Testis (tissue), 2 donors: ENCODE measurements at regions not wholly inside any gene's neighbourhood (a gene's known extent, or its start where the extent isn't known, plus 50 kb on each side); places are given as distances from the start of the nearest gene placed in this dataset.

Source experiments
- DNase-seq: peaks from one replicate; pipeline ENCODE4 v3.0.0-alpha.2; 2019
- H3K27ac ChIP-seq, 2 donors: fragments of 200-600 bp; sonication (generic); one replicate each; pipeline ENCODE4 v1.5.1; 2019
- H3K27me3 ChIP-seq: fragments of 200-600 bp; sonication (generic); one replicate; pipeline ENCODE4 v1.5.1; 2019
- H3K36me3 ChIP-seq: fragments of 200-600 bp; sonication (generic); one replicate; pipeline ENCODE4 v1.5.1; 2017; ENCODE audit warnings: low read depth; ENCODE audit errors: missing control alignments
- H3K4me1 ChIP-seq: fragments of 200-600 bp; sonication (generic); one replicate; pipeline ENCODE4 v1.5.1; 2019
- H3K4me3 ChIP-seq, 2 donors: fragments of 200-600 bp; sonication (generic); one replicate each; pipeline ENCODE4 v1.5.1; 2017 to 2019
- H3K9me3 ChIP-seq: fragments of 200-600 bp; sonication (generic); one replicate; pipeline ENCODE4 v1.5.1; 2017
- CTCF ChIP-seq, 3 experiments: fragments of 450-650 bp in 2 of 3; fragments of 200-600 bp in 1 of 3; sonication (generic) in 1 of 3; IDR thresholded peaks; one replicate each; pipeline ENCODE4 v1.5.1; 2016 to 2019; ENCODE audit warnings: antibody characterized with exemption in 3 of 3, mild to moderate bottlenecking in 2 of 3, moderate library complexity in 1 of 3
- POLR2A ChIP-seq: fragments of 450-650 bp; IDR thresholded peaks from one replicate; pipeline ENCODE4 v1.6.1; 2017; ENCODE audit warnings: antibody characterized with exemption, mild to moderate bottlenecking, moderate library complexity
- WGBS, 2 donors: methylation state at CpG; one replicate each; pipeline ENCODE4 v1.1.5; 2018; 5-methylcytosine and 5-hydroxymethylcytosine counted together
- intact Hi-C: fragments of 100-400 bp; cut with DNase I; formaldehyde crosslinking; loops from one replicate; pipeline ENCODE4 v1.15.1; 2023; ENCODE audit warnings: low total_unique reads

- H3K9me3 ChIP-seq, result no peaks in the 10 kb centered on the region
- no peak overlapping the region for H3K4me3 ChIP-seq
- no peak for DNase-seq
- H3K36me3 ChIP-seq, result no peaks in the 10 kb centered on the region
- no peaks in the 10 kb centered on the region for H3K4me1 ChIP-seq
- intact Hi-C loops, result no loop called here
- WGBS, 2 donors, result 36 to 64% methylated on average over 1 of the region's 1 CpG
- H3K27ac ChIP-seq, result no peak overlapping the region
- H3K27me3 ChIP-seq, result no peaks in the 10 kb centered on the region
- TF ChIP-seq CTCF (IDR thresholded peaks at IDR 0.05), result no peak
- TF ChIP-seq POLR2A, result no peak
Measured at GRCh38 chr6:120355822-120356221, 978.5 kb downstream of the TBC1D32 start.

GRCh38 chr6:120354452-120355098, 979.7 kb downstream of the TBC1D32 start:
- H3K9me3 ChIP-seq, result no peaks in the 10 kb centered on the region
- 84 to 90% methylated on average over 1 of the region's 1 CpG for WGBS, 2 donors

GRCh38 chr6:120352491-120352890, 981.8 kb downstream of the TBC1D32 start:
- Histone ChIP-seq H3K27ac (no peak overlapping the region), H3K9me3 (no peaks in the 10 kb centered on the region), H3K4me1 (no peaks in the 10 kb centered on the region), H3K27me3 (no peaks in the 10 kb centered on the region), H3K4me3 (no peak overlapping the region), H3K36me3 (no peaks in the 10 kb centered on the region)
- no peak for DNase-seq
- intact Hi-C loops, result no loop called here
- TF ChIP-seq POLR2A, result no peak
- no peak for TF ChIP-seq CTCF (IDR thresholded peaks at IDR 0.05)

More at GRCh38 chr6:120354452-120355098, 979.7 kb downstream of the TBC1D32 start:
- no peak for DNase-seq
- TF ChIP-seq POLR2A (no peak), CTCF (IDR thresholded peaks at IDR 0.05) (no peak)
- Histone ChIP-seq H3K36me3 (no peaks in the 10 kb centered on the region), H3K4me1 (no peaks in the 10 kb centered on the region), H3K27ac (no peak overlapping the region), H3K27me3 (no peaks in the 10 kb centered on the region), H3K4me3 (no peak overlapping the region)
- intact Hi-C loops, result no loop called here

GRCh38 chr6:120348926-120349325, 985.4 kb downstream of the TBC1D32 start:
- Histone ChIP-seq H3K9me3 (no peaks in the 10 kb centered on the region), H3K27ac (no peak overlapping the region), H3K36me3 (no peaks in the 10 kb centered on the region), H3K4me3 (no peak overlapping the region), H3K27me3 (no peaks in the 10 kb centered on the region), H3K4me1 (no peaks in the 10 kb centered on the region)
- no peak for TF ChIP-seq POLR2A
- no peak for TF ChIP-seq CTCF (IDR thresholded peaks at IDR 0.05)
- 94 to 96% methylated on average over 2 of the region's 2 CpGs for WGBS, 2 donors
- intact Hi-C loops, result no loop called here
- no peak for DNase-seq

GRCh38 chr6:120328521-120328920, 979.0 kb upstream of the MAN1A1 start:
- intact Hi-C loops, result no loop called here
- Histone ChIP-seq H3K27me3 (no peaks in the 10 kb centered on the region), H3K4me1 (no peaks in the 10 kb centered on the region), H3K9me3 (no peaks in the 10 kb centered on the region), H3K4me3 (no peak overlapping the region), H3K27ac (no peak overlapping the region), H3K36me3 (no peaks in the 10 kb centered on the region)
- DNase-seq, result no peak
- TF ChIP-seq POLR2A (no peak), CTCF (IDR thresholded peaks at IDR 0.05) (no peak)
- WGBS, 2 donors, result 77 to 86% methylated on average over 1 of the region's 1 CpG
